ENCODE measurements at regions not wholly inside any gene's neighbourhood (a gene's known extent, or its start where the extent isn't known, plus 50 kb on each side); places are given as distances from the start of the nearest gene placed in this dataset.

- no peak overlapping the region for H3K4me3 ChIP-seq (ENCODE audit: low read depth, low read length)
- no peak for TF ChIP-seq CTCF (IDR thresholded peaks at IDR 0.05; ENCODE audit: insufficient read depth, low read depth, low read length, missing control alignments)
- no peak for DNase-seq (ENCODE audit: low read depth)
These were observed 468.9 kb upstream of the MYT1L start for GRCh38 chr2:2800001-2800400.

GRCh38 chr2:2799151-2799697, 468.1 kb upstream of the MYT1L start:
- DNase-seq (ENCODE audit: low read depth) = no peak
- no peak overlapping the region for H3K4me3 ChIP-seq (ENCODE audit: low read depth, low read length)
- TF ChIP-seq CTCF (IDR thresholded peaks at IDR 0.05; ENCODE audit: insufficient read depth, low read depth, low read length, missing control alignments) = no peak

GRCh38 chr2:2798337-2798736, 467.3 kb upstream of the MYT1L start:
- H3K4me3 ChIP-seq (ENCODE audit: low read depth, low read length) = no peak overlapping the region
- TF ChIP-seq CTCF (IDR thresholded peaks at IDR 0.05; ENCODE audit: insufficient read depth, low read depth, low read length, missing control alignments) = no peak
- no peak for DNase-seq (ENCODE audit: low read depth)

- H3K4me3 ChIP-seq (ENCODE audit: low read depth, low read length) = no peak overlapping the region
- DNase-seq (ENCODE audit: low read depth) = no peak
- no peak for TF ChIP-seq CTCF (IDR thresholded peaks at IDR 0.05; ENCODE audit: insufficient read depth, low read depth, low read length, missing control alignments)
These were observed 466.7 kb upstream of the MYT1L start for GRCh38 chr2:2797797-2798196.

GRCh38 chr2:2796207-2796606, 465.1 kb upstream of the MYT1L start:
- no peak for TF ChIP-seq CTCF (IDR thresholded peaks at IDR 0.05; ENCODE audit: insufficient read depth, low read depth, low read length, missing control alignments)
- no peak for DNase-seq (ENCODE audit: low read depth)
- no peak overlapping the region for H3K4me3 ChIP-seq (ENCODE audit: low read depth, low read length)

- no peak for TF ChIP-seq CTCF (IDR thresholded peaks at IDR 0.05; ENCODE audit: insufficient read depth, low read depth, low read length, missing control alignments)
- H3K4me3 ChIP-seq (ENCODE audit: low read depth, low read length) = no peak overlapping the region
- DNase-seq (ENCODE audit: low read depth) = no peak
These were observed 464.5 kb upstream of the MYT1L start for GRCh38 chr2:2795438-2796091.
